GM18873 (cell line): ENCODE measurements at regions not wholly inside any gene's neighbourhood (a gene's known extent, or its start where the extent isn't known, plus 50 kb on each side); places are given as distances from the start of the nearest gene placed in this dataset.

ENCODE experiments used
- ATAC-seq: cut with Tn5 transposase; IDR thresholded peaks from one replicate; pipeline ENCODE4 v1.9.1; 2021; ENCODE audit warnings: mild to moderate bottlenecking, moderate library complexity, moderate number of reproducible peaks; ENCODE audit not compliant: unreplicated experiment, low FRiP score

DNA sequence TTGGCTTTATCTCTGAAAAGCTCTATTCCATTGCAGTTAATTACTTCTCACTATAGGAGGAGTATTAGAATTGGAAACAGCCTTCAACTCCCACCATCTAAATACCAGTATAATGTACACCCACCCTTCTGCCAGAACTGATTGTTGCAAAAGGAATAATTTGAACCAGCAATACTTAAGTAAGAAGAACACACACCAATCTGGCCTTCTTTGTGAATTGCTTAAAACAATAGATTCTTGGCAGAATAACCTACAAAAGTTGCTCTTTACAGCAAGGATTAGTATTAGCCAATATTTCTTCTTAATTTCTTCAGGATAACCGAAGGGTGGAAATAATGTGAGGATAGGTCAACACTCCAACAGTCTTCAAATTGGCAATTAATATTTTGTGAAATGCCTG is 54.9 kb upstream of the ADAMTS5 start:
- ATAC-seq, result no peak

DNA sequence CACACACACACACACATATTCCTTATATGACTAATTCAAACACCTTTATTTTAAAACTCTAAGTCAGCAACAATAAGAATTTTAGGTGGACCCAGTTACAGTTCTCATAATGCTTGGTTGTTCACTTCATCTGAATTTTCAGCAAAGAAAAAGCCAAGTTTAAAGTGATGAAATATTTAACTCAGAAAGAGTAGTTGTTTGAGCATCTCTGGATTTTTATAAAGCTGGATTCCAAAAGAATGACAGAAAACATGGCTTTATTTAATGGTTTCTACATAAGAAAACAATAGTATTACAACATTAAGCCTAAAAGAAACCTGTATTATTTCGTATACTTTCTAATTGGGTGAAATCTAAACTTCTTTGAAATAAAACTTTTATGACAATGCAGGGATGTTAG is 54.2 kb upstream of the ADAMTS5 start:
- no peak for ATAC-seq

GRCh38 chr21:27017246-27017645 is 50.4 kb upstream of the ADAMTS5 start:
- ATAC-seq, result no peak
